ENCODE measurements at regions not wholly inside any gene's neighbourhood (a gene's known extent, or its start where the extent isn't known, plus 50 kb on each side); places are given as distances from the start of the nearest gene placed in this dataset.

DNA sequence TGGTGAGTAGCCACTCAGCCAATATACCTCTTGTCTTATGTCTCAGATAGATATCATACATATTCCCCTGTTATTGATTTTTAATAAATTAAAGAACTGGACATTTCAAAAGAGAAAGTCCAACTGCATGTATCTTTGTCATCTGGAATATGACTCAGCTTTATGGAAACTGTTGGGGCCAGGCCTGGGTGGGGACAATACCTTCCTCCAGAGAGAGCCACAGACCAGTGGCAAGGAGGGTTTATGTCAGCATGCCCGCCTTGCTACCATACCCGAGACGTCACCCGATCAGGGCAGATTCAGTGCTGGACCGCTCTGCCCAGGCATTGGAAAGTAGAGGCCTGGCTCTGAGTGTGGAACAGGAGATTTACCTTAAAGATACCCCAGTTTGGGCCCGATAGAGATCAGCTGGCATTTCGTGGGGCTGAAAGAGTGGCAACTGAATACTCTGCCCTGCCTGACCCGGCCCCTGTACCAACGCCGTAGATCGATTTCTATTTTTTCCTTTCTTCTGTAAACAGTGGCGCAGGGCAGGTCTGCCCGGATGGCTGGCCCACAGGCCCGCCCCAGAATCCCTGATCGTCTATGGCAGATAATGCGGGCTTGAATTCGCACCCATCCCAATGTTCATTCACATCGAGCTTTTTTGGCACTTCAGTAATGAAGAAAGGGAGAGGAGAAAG lies 158.6 kb downstream of the SALL1 start:
- TF ChIP-seq EZH2 (IDR thresholded peaks at IDR 0.05; ENCODE audit: borderline replicate concordance) (no peak), EZH2phosphoT487 (IDR thresholded peaks at IDR 0.05; ENCODE audit: low read depth, severe bottlenecking, unreplicated experiment) (no peak)
- TF ChIP-seq, protein P1, sequence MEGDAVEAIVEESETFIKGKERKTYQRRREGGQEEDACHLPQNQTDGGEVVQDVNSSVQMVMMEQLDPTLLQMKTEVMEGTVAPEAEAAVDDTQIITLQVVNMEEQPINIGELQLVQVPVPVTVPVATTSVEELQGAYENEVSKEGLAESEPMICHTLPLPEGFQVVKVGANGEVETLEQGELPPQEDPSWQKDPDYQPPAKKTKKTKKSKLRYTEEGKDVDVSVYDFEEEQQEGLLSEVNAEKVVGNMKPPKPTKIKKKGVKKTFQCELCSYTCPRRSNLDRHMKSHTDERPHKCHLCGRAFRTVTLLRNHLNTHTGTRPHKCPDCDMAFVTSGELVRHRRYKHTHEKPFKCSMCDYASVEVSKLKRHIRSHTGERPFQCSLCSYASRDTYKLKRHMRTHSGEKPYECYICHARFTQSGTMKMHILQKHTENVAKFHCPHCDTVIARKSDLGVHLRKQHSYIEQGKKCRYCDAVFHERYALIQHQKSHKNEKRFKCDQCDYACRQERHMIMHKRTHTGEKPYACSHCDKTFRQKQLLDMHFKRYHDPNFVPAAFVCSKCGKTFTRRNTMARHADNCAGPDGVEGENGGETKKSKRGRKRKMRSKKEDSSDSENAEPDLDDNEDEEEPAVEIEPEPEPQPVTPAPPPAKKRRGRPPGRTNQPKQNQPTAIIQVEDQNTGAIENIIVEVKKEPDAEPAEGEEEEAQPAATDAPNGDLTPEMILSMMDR (IDR thresholded peaks at IDR 0.05; ENCODE audit: poor library complexity): no peak
